ENCODE measurements at regions not wholly inside any gene's neighbourhood (a gene's known extent, or its start where the extent isn't known, plus 50 kb on each side); places are given as distances from the start of the nearest gene placed in this dataset.

GRCh38 chr13:103283451-103283820 is 217.2 kb upstream of the SLC10A2 start:
- no peak for TF ChIP-seq POLR2A (IDR thresholded peaks at IDR 0.05)
- no peak for TF ChIP-seq CTCF (IDR thresholded peaks at IDR 0.05)
